ENCODE measurements at regions not wholly inside any gene's neighbourhood (a gene's known extent, or its start where the extent isn't known, plus 50 kb on each side); places are given as distances from the start of the nearest gene placed in this dataset.

DNA sequence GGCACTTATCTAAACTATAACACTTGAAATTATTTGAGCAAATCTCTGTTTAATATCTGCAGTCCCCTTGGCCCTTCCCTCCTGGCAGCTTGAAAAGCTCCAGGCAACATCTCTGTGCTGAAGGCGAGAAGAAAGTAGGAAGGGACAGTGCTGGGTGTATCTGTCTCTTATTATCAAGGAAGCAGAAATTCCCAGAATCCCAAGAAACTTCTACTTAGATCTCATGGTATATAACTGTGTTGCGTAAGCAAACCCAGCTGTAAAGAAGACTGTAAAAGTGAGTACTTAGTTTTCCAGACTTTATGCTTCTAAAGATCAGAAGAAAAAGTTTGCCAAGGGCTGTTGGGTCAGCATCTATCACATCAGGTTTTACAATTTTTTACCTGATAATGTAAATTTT lies 1869.8 kb downstream of the MAT2B start:
- no peaks in the 10 kb centered on the region for H3K79me2 ChIP-seq (ENCODE audit: control insufficient read depth, insufficient read depth, low read length)
- H3K36me3 ChIP-seq (replicated peaks in 1 of 2; ENCODE audit: control extremely low read depth in 1 of 2, control insufficient read depth in 1 of 2, extremely low read depth in 1 of 2, insufficient read depth in 2 of 2, low read length in 1 of 2), result no peaks in the 10 kb centered on the region
- no peaks in the 10 kb centered on the region for H4K20me1 ChIP-seq (ENCODE audit: control insufficient read depth, insufficient read depth, low read length, poor library complexity, severe bottlenecking)
- no peak for TF ChIP-seq CTCF (IDR thresholded peaks at IDR 0.05)
- no peak for TF ChIP-seq EZH2 (IDR thresholded peaks at IDR 0.05; ENCODE audit: borderline replicate concordance, insufficient read depth, low read depth, low read length, poor library complexity, severe bottlenecking)
- H3K4me3 Mint-ChIP-seq, result no peak overlapping the region
- DNase-seq (no peak), ATAC-seq (ENCODE audit: low read depth) (no peak)
- POLR2A ChIA-PET, result no interaction called here
- no peaks in the 10 kb centered on the region for H3K27me3 Mint-ChIP-seq
- H3K27ac Mint-ChIP-seq, result no peak overlapping the region
- H2AFZ ChIP-seq (ENCODE audit: insufficient read depth, low read depth, low read length, poor library complexity, severe bottlenecking), result no peak overlapping the region
- no peaks in the 10 kb centered on the region for H3K9me3 Mint-ChIP-seq (ENCODE audit: insufficient read depth)
- intact Hi-C loops (cut with micrococcal nuclease), result no loop called here
- WGBS (ENCODE audit: insufficient coverage), result no CpG with 5 or more reads among the region's 2 CpGs
- H3K4me1 ChIP-seq (ENCODE audit: control insufficient read depth in 2 of 2, insufficient read depth in 2 of 2, low read length in 2 of 2), result no peaks in the 10 kb centered on the region
- no peaks in the 10 kb centered on the region for H3K4me1 Mint-ChIP-seq
- no peak overlapping the region for H3K27ac ChIP-seq (ENCODE audit: low read length in 2 of 2)
- no peak overlapping the region for H3K4me2 ChIP-seq (replicated peaks; ENCODE audit: low read depth, low read length, poor library complexity, severe bottlenecking)
- H3K27me3 ChIP-seq (replicated peaks in 1 of 4; ENCODE audit: control extremely low read depth in 1 of 4, control insufficient read depth in 3 of 4, insufficient read depth in 4 of 4, low read length in 3 of 4), result no peaks in the 10 kb centered on the region
- no peak overlapping the region for H3K4me3 ChIP-seq (ENCODE audit: control extremely low read depth in 1 of 5, extremely low read depth in 1 of 5, insufficient read depth in 1 of 5, low read depth in 2 of 5, low read length in 4 of 5)
- H3K9me3 ChIP-seq (ENCODE audit: control extremely low read depth in 1 of 3, control insufficient read depth in 2 of 3, insufficient read depth in 1 of 3, low read length in 2 of 3), result no peaks in the 10 kb centered on the region
- CTCF ChIA-PET, result no interaction called here
- no peak overlapping the region for H3K9ac ChIP-seq (ENCODE audit: low read length)

DNA sequence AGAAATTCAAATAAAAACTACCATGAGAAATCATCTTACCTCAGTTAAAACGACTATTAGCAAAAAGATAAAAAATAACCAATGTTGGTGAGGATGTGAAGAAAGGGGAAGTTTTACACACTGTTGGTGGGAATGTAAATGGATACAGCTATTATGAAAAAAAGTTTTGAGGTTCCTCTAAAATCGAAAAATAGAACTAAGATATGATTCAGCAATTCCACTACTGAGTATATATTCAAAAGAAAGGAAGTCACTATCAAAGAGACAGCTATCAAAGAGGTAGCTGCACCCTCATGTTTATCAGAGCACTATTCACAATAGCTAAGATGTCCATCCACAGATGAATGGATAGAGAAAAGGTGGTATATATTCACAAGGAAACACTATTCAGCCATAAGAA lies 1888.4 kb downstream of the MAT2B start:
- no peak for ATAC-seq (ENCODE audit: low read depth)
- no peak overlapping the region for H3K4me3 Mint-ChIP-seq
- H3K9me3 Mint-ChIP-seq (ENCODE audit: insufficient read depth), result peaks cover 4% of the 10 kb centered on the region
- Histone ChIP-seq H4K20me1 (ENCODE audit: control insufficient read depth, insufficient read depth, low read length, poor library complexity, severe bottlenecking) (no peaks in the 10 kb centered on the region), H3K4me1 (ENCODE audit: control insufficient read depth in 2 of 2, insufficient read depth in 2 of 2, low read length in 2 of 2) (no peaks in the 10 kb centered on the region), H3K9ac (ENCODE audit: low read length) (no peak overlapping the region), H3K36me3 (replicated peaks in 1 of 2; ENCODE audit: control extremely low read depth in 1 of 2, control insufficient read depth in 1 of 2, extremely low read depth in 1 of 2, insufficient read depth in 2 of 2, low read length in 1 of 2) (no peaks in the 10 kb centered on the region), H3K27ac (ENCODE audit: low read length in 2 of 2) (no peak overlapping the region), H3K4me2 (replicated peaks; ENCODE audit: low read depth, low read length, poor library complexity, severe bottlenecking) (no peak overlapping the region), H3K27me3 (replicated peaks in 1 of 4; ENCODE audit: control extremely low read depth in 1 of 4, control insufficient read depth in 3 of 4, insufficient read depth in 4 of 4, low read length in 3 of 4) (no peaks in the 10 kb centered on the region), H3K79me2 (ENCODE audit: control insufficient read depth, insufficient read depth, low read length) (no peaks in the 10 kb centered on the region), H2AFZ (ENCODE audit: insufficient read depth, low read depth, low read length, poor library complexity, severe bottlenecking) (no peak overlapping the region), H3K4me3 (ENCODE audit: control extremely low read depth in 1 of 5, extremely low read depth in 1 of 5, insufficient read depth in 1 of 5, low read depth in 2 of 5, low read length in 4 of 5) (no peak overlapping the region), H3K9me3 (ENCODE audit: control extremely low read depth in 1 of 3, control insufficient read depth in 2 of 3, insufficient read depth in 1 of 3, low read length in 2 of 3) (peaks cover 0 to 3% (median 2%) of the 10 kb centered on the region in 3 donors)
- H3K4me1 Mint-ChIP-seq, result no peaks in the 10 kb centered on the region
- no peak for TF ChIP-seq EZH2 (IDR thresholded peaks at IDR 0.05; ENCODE audit: borderline replicate concordance, insufficient read depth, low read depth, low read length, poor library complexity, severe bottlenecking)
- TF ChIP-seq CTCF (IDR thresholded peaks at IDR 0.05), result no peak
- intact Hi-C loops (cut with micrococcal nuclease), result no loop called here
- H3K27me3 Mint-ChIP-seq, result no peaks in the 10 kb centered on the region
- DNase-seq, result no peak
- ChIA-PET POLR2A (no interaction called here), CTCF (no interaction called here)
- WGBS (ENCODE audit: insufficient coverage), result no CpG with 5 or more reads among the region's 2 CpGs
- no peak overlapping the region for H3K27ac Mint-ChIP-seq
